ENCODE measurements at regions not wholly inside any gene's neighbourhood (a gene's known extent, or its start where the extent isn't known, plus 50 kb on each side); places are given as distances from the start of the nearest gene placed in this dataset.

DNA sequence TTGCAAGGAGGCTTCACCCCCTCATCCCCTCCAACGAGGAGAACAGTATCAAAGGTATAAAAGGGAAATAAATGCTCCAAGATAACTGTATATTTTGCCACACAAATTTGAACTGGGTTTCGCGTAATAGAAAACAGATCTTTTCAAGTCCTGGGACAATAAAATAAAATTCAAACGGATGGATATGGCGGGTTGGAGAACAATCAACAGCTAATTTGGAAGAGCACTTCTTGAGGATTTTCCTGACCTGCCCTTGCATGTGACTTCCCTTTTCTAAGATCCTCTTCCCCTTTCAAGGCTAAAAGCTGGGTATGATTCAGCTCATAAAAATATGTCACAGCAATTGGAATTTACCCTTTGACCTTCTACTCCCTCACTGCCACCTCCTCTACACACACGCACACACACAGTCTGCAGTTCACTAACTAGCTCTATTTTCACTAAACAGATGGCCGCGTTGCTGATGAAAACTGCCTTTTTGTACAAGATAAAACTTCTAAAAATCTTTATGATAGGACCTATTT lies 386.9 kb downstream of the FIGN start (continued):
- TF ChIP-seq BHLHE40 (IDR thresholded peaks at IDR 0.05; ENCODE audit: low read depth, low read length) (no peak), PHF8 (IDR thresholded peaks at IDR 0.05; ENCODE audit: borderline replicate concordance, low read depth) (0 out of 2 replicates have a peak, but pooled peaks have one; percentile 4), POLR2A (IDR thresholded peaks at IDR 0.05; ENCODE audit: low read length) (no peak), JUNB (IDR thresholded peaks at IDR 0.05) (peak; percentile 68)

DNA sequence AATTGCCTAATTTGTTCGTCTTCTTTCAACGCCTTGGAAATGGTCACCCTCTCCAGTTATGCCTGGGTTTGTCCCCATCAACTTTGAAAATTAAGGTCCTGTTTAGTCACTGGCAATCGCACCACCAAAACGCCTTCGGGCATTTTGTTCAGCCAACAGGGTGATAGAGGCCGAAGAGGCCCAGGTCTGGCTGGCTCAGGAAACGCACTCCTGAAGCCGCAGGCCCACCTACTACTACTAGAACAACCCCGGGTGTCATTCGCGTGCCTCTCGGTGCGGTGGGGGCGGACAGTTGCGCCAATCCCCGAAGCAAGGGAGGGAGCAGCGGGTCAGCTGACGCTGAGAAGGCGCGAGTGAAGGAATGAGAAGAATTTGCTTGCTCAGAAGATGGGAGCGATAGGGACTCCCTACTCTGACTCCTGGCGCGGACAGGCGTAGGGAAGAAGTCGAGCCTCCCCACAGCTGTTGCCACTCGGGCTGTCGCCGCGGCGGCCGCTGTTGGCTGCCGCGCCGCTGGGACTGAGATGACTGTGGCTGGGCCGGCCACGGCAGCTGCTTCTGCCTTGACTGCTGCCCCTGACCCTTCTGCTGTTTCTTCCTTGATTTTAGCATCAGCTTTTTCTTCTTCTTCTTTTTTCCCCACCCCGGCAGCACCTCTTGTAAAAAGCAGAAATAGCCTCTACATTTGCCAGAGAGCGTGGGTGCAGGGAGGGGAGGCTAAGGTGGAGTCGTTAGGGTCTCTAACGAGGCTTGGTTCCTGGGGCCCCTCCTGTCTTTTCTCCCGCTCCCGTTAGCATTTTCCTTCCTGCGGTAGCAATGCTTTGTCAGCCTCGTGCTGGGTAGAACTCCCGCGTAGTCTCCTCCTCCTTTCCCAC lies 387.6 kb downstream of the FIGN start:
- peak; percentile 84 for FAIRE-seq
- ATAC-seq = peak; percentile 94 to 96
- H3K4me2 ChIP-seq = peak overlapping the region; percentile 93
- WGBS (ENCODE audit: missing lambda C conversion rate) = 2% methylated on average over 44 of the region's 46 CpGs
- DNase-seq (ENCODE audit: low read depth in 1 of 2, low spot score in 1 of 2) = peak; percentile 70 to 92
- POLR2A ChIA-PET = interaction anchor here (0.8 kb wide), 1 partner anchor 388 kb away, joined by 5 read pairs; the partner anchor contains the start of gene FIGN
- H3K27ac ChIP-seq = peak overlapping the region; percentile 93 to 95
- peak overlapping the region; percentile 44 for H3K4me3 ChIP-seq
- CTCF ChIA-PET = interaction anchor here (0.7 to 1.5 kb wide), 7 partner anchors 12 to 713 kb away, joined by 3 read pairs; no protein-coding TSS in a partner anchor
- H3K9me3 ChIP-seq = no peaks in the 10 kb centered on the region
- H3K4me1 ChIP-seq = peaks cover 39% of the 10 kb centered on the region
- peak; percentile 60; the same call in 1 of the 2 replicates for TF ChIP-seq ZSCAN20 (CRISPR knock-in tag; IDR thresholded peaks at IDR 0.05)
- TF ChIP-seq HEYL (CRISPR knock-in tag; IDR thresholded peaks at IDR 0.05) = no peak; the same call in 1 of the 2 replicates
- TF ChIP-seq EP300 (IDR thresholded peaks at IDR 0.05) = peak in 1 of 2 experiments; percentile 70; a peak in 2 of 5 replicates
- TF ChIP-seq, protein P1, sequence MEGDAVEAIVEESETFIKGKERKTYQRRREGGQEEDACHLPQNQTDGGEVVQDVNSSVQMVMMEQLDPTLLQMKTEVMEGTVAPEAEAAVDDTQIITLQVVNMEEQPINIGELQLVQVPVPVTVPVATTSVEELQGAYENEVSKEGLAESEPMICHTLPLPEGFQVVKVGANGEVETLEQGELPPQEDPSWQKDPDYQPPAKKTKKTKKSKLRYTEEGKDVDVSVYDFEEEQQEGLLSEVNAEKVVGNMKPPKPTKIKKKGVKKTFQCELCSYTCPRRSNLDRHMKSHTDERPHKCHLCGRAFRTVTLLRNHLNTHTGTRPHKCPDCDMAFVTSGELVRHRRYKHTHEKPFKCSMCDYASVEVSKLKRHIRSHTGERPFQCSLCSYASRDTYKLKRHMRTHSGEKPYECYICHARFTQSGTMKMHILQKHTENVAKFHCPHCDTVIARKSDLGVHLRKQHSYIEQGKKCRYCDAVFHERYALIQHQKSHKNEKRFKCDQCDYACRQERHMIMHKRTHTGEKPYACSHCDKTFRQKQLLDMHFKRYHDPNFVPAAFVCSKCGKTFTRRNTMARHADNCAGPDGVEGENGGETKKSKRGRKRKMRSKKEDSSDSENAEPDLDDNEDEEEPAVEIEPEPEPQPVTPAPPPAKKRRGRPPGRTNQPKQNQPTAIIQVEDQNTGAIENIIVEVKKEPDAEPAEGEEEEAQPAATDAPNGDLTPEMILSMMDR (IDR thresholded peaks at IDR 0.05) = no peak
- TF ChIP-seq CEBPB (IDR thresholded peaks at IDR 0.05) = peak in 1 of 2 experiments; percentile 46; a peak in 1 of 4 replicates
- no peak for TF ChIP-seq CBX2 (IDR thresholded peaks at IDR 0.05; ENCODE audit: borderline replicate concordance, low read depth)
- no peak for TF ChIP-seq HOXA7 (CRISPR knock-in tag; IDR thresholded peaks at IDR 0.05)
- no peak for TF ChIP-seq POLR2A (IDR thresholded peaks at IDR 0.05; ENCODE audit: low read length)
- TF ChIP-seq, protein P2, sequence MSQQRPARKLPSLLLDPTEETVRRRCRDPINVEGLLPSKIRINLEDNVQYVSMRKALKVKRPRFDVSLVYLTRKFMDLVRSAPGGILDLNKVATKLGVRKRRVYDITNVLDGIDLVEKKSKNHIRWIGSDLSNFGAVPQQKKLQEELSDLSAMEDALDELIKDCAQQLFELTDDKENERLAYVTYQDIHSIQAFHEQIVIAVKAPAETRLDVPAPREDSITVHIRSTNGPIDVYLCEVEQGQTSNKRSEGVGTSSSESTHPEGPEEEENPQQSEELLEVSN (IDR thresholded peaks at IDR 0.05; ENCODE audit: borderline replicate concordance, low read depth) = peak; percentile 92
- TF ChIP-seq, protein P3, sequence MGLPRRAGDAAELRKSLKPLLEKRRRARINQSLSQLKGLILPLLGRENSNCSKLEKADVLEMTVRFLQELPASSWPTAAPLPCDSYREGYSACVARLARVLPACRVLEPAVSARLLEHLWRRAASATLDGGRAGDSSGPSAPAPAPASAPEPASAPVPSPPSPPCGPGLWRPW (IDR thresholded peaks at IDR 0.05) = no peak
- TF ChIP-seq PHF8 (IDR thresholded peaks at IDR 0.05; ENCODE audit: borderline replicate concordance, low read depth) = no peak
- TF ChIP-seq ZC3H11A (IDR thresholded peaks at IDR 0.05) = no peak
- TF ChIP-seq RFX5 (IDR thresholded peaks at IDR 0.05) = no peak
- TF ChIP-seq, protein P4, sequence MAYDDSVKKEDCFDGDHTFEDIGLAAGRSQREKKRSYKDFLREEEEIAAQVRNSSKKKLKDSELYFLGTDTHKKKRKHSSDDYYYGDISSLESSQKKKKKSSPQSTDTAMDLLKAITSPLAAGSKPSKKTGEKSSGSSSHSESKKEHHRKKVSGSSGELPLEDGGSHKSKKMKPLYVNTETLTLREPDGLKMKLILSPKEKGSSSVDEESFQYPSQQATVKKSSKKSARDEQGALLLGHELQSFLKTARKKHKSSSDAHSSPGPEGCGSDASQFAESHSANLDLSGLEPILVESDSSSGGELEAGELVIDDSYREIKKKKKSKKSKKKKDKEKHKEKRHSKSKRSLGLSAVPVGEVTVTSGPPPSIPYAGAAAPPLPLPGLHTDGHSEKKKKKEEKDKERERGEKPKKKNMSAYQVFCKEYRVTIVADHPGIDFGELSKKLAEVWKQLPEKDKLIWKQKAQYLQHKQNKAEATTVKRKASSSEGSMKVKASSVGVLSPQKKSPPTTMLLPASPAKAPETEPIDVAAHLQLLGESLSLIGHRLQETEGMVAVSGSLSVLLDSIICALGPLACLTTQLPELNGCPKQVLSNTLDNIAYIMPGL (CRISPR knock-in tag; IDR thresholded peaks at IDR 0.05; ENCODE audit: borderline replicate concordance) = no peak
- TF ChIP-seq CHD2 (IDR thresholded peaks at IDR 0.05; ENCODE audit: low read length, partially characterized antibody) = no peak
- no peak for TF ChIP-seq RCOR1 (IDR thresholded peaks at IDR 0.05; ENCODE audit: low read depth, low read length)
- 0 out of 2 replicates have a peak, but pooled peaks have one; percentile 30 for TF ChIP-seq EHF (CRISPR knock-in tag; IDR thresholded peaks at IDR 0.05)
- no peak for TF ChIP-seq SMC3 (IDR thresholded peaks at IDR 0.05)
- TF ChIP-seq FOSL2 (IDR thresholded peaks at IDR 0.05) = peak; percentile 15; the same call in 1 of the 2 replicates
- TF ChIP-seq FOSL2 (CRISPR knock-in tag; IDR thresholded peaks at IDR 0.05) = peak; percentile 61
- no peak for TF ChIP-seq ESRRA (IDR thresholded peaks at IDR 0.05; ENCODE audit: borderline replicate concordance, low read length)
- TF ChIP-seq, protein P5, sequence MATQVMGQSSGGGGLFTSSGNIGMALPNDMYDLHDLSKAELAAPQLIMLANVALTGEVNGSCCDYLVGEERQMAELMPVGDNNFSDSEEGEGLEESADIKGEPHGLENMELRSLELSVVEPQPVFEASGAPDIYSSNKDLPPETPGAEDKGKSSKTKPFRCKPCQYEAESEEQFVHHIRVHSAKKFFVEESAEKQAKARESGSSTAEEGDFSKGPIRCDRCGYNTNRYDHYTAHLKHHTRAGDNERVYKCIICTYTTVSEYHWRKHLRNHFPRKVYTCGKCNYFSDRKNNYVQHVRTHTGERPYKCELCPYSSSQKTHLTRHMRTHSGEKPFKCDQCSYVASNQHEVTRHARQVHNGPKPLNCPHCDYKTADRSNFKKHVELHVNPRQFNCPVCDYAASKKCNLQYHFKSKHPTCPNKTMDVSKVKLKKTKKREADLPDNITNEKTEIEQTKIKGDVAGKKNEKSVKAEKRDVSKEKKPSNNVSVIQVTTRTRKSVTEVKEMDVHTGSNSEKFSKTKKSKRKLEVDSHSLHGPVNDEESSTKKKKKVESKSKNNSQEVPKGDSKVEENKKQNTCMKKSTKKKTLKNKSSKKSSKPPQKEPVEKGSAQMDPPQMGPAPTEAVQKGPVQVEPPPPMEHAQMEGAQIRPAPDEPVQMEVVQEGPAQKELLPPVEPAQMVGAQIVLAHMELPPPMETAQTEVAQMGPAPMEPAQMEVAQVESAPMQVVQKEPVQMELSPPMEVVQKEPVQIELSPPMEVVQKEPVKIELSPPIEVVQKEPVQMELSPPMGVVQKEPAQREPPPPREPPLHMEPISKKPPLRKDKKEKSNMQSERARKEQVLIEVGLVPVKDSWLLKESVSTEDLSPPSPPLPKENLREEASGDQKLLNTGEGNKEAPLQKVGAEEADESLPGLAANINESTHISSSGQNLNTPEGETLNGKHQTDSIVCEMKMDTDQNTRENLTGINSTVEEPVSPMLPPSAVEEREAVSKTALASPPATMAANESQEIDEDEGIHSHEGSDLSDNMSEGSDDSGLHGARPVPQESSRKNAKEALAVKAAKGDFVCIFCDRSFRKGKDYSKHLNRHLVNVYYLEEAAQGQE (IDR thresholded peaks at IDR 0.05) = no peak
- no peak for TF ChIP-seq EHMT2 (IDR thresholded peaks at IDR 0.05; ENCODE audit: low read depth)
- TF ChIP-seq MYC (IDR thresholded peaks at IDR 0.05; ENCODE audit: borderline replicate concordance, low read length) = no peak
- TF ChIP-seq FOSB (CRISPR knock-in tag; IDR thresholded peaks at IDR 0.05) = no peak
- no peak for TF ChIP-seq NPAS2 (CRISPR knock-in tag; IDR thresholded peaks at IDR 0.05; ENCODE audit: borderline replicate concordance)
- TF ChIP-seq RARB (CRISPR knock-in tag; IDR thresholded peaks at IDR 0.05) = no peak
- TF ChIP-seq MAZ (IDR thresholded peaks at IDR 0.05; ENCODE audit: borderline replicate concordance, low read depth, low read length) = no peak

Measured in A549 (cell line).